ENCODE measurements at regions not wholly inside any gene's neighbourhood (a gene's known extent, or its start where the extent isn't known, plus 50 kb on each side); places are given as distances from the start of the nearest gene placed in this dataset.
A peak's percentile ranks its signal among the peaks of the same experiment; 100 is the strongest.

DNA sequence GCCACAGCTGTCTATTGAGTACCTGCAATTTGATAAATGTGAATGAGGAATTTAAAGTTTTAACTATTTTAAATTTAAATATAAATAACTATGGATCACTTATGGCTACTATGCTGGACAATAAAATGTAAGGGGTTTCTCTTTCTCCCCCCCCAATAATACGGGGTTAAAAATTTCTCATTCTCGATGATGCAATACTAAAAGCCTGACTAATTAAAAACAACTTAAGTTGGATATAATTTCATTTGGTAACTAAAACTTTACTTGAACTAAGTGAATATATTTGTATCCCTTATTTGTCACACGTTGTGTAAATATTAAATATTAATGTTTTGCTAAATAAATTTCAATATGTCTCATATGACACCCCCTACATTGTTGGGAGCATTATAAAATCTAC lies 297.3 kb downstream of the GRB14 start:
- DNase-seq: no peak
- intact Hi-C loops (cut with DNase I): no loop called here

DNA sequence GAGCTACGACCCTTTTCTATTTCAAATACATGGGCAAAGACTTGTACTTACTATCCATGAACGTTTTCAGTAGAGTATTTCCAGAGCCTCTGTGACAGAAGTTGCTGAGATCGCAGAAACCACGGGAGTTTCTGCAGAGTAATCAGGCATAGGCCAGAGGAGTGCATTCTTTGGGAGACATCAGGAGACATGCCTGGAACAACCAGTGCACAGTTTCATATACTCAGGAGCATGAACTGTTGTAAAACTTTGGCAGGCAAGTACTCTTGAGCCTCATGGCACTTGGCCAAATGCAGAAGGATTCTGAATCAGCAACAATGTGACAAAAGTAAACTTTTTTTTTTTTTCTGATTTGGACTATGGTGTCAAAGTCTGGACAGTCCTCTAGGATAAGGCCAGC lies 307.1 kb downstream of the GRB14 start:
- DNase-seq: peak in 3 of 42 donors; percentile 1 to 35 (median 2)
- intact Hi-C loops (cut with DNase I): no loop called here

DNA sequence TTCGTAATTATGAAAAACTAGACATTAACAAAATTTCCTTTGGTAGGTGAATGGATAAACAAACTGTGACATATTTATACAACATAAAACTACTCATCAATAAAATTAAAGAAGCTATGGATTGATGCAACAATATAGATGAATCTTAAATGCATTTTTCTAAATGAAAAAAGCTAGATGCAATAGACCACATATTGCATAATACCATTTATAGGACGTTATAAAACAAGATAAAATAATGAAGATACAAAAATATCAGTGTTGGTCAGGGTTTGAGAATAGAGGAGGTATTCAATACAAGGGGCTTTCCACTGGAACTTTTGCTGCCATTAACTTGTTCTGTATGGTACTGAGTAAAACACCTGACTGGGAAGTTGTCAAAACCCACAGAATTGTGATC lies 314.4 kb downstream of the GRB14 start:
- intact Hi-C loops (cut with DNase I): no loop called here

DNA sequence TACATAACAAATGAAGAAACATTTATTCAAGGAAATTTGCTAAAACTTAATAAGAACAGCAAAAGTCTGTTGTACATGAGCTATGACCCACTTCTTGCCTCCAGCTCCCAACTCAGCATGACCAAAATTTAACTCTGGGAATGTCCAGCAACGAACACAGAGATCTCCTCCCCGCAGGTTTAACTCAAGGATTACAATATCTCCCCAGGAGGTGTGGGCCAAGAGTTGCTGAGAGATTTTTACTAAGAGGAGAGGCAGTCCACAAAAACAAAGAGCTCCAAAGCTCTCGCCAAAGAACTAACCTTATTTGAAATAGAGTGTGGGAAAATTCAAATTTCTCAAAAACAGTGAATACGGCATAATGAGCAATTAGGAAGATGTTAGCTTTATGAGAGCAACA lies 318.5 kb downstream of the GRB14 start:
- intact Hi-C loops (cut with DNase I): no loop called here
- DNase-seq: no peak

More for the DNA sequence above, 314.4 kb downstream of the GRB14 start:
- DNase-seq: no peak

DNA sequence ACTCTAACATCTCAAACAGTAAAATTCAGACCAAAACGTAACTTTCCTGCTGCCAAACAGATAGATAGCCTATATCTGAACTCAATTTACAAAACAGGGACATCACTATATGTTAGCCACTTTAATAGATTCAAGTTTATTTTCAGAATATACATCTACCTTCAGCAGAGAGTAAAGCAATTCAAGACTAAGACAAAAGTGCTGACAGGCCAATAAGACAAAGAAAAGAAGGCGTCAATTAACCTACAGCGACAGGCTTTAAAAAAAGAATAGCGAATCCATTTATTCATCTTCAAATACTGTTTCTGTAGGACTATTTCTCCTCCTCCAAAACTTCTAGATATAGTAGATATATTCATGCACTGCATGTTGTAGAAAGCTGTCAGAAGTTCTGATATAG lies 333.0 kb downstream of the GRB14 start:
- intact Hi-C loops (cut with DNase I): no loop called here
- DNase-seq: no peak

DNA sequence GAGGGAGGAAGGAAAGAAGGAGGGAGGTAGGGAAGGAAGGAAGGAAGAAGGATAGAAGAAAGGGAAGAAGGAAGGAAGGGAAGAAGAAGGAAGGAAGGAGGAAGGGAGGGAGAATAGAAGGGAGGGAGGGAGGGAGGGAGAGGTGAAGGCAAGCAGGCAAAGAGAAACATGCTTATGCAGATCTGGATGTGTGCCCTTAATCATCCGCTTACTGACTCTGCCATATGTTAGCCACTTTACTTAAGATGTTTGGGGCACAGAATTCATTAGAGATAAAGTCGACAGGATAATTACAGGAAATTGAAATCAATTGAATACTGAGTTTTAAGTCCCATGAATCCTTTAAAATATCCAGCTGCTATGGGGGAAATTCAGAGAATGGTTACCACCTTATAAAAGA lies 334.2 kb downstream of the GRB14 start:
- no peak for DNase-seq
- intact Hi-C loops (cut with DNase I): no loop called here

DNA sequence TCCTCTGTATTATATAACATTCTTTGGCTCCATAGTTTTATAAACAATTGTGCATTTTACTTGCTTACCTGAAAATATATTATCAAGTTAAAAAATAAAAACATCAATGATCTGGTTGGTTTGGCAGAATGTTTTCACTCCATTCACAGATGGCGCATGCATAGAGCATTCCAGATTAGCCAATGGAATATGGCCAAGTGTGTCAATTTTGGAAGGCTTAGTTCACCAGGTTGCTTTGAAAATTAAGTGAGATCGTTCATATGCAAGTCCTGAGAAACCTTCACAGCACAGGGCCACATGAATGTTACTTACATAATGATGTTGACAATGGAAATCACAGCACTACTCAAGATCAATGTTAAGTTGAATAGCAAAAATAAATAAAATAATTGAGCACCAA lies 335.7 kb downstream of the GRB14 start:
- no peak for DNase-seq
- intact Hi-C loops (cut with DNase I): no loop called here

DNA sequence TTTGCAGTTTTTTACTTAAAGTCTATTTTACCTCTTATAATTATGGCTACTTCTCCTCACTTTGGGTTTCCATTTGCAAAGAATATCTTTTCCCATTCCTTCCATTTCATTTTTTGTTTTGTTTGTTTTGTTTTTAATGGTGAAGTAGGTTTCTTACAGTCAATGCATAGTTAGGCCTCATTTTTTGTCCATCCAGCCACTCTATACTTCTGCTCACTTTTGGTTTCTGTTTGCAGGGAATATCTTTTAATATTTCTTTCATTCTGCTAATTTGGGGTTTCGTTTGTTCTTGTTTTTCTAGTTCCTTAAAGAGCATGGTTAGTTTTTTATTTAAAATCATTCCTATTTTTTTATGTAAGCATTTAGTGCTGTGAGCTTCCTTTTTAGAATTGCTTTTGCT lies 339.4 kb downstream of the GRB14 start:
- no peak for DNase-seq
- intact Hi-C loops (cut with DNase I): no loop called here

GRCh38 chr2:164275659-164276058 lies 345.6 kb downstream of the GRB14 start:
- DNase-seq: no peak
- intact Hi-C loops (cut with DNase I): no loop called here

DNA sequence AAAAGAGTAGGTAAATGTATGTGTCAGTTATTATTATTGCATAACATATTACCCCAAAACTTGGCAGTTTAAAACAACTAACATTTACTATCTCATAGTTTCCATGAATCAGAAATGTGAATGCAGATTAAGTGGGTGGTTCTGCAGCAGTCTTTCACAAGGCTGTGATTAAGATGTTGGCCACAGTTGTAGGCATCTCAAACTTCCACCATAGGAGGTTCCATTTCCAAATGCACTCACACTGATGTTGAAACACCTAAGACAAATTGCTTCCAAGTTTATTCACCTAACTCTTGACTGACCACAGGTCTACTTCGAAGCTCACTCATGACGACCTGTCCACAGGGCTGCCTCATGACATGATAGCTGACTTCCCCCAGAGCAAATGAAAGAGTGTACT lies 360.8 kb downstream of the GRB14 start:
- no peak for DNase-seq
- intact Hi-C loops (cut with DNase I): no loop called here

DNA sequence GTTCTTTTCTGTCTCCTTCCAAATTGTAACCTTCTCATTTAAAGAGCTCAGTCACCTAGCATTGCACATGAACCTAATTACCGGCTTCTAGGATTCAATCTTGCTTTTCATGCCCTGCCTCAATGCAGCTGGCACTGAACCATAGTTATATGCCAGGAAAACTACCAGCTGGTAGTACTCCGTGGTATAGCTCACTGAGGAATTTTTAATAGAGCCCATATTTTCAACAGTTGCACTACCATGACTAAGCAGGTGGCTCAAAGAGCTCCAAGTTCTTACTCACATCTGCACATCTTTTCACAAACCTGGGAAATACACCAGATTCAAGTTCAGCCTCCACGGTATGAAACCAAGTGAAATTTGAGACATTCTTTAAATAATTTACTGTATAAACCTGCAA lies 363.5 kb downstream of the GRB14 start:
- intact Hi-C loops (cut with DNase I): no loop called here
- DNase-seq: no peak

GRCh38 chr2:164252568-164253287 lies 368.6 kb downstream of the GRB14 start:
- intact Hi-C loops (cut with DNase I): no loop called here
- DNase-seq: no peak

GRCh38 chr2:164243315-164243714 lies 378.0 kb downstream of the GRB14 start:
- intact Hi-C loops (cut with DNase I): no loop called here
- DNase-seq: no peak

DNA sequence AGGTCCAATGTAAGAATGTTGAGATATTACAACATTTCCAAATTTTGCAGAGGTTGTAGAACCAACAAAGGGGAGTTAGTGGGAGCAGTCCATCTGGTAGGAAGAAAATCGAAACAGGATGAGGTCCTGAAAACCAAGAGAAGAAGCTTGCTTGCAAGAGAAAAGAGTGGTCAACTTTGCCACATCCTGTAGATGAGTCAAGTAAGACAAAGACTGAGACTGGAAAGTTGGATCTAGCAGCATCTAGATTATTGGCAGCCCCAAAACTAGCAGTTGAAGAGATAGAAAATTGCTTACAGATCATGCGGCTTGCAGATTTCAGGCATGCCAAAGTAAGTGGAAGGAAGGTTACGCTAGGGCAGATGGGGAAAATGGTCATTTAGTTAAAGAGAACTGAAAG lies 378.9 kb downstream of the GRB14 start:
- no peak for DNase-seq
- intact Hi-C loops (cut with DNase I): no loop called here

GRCh38 chr2:164234074-164234473 lies 387.2 kb downstream of the GRB14 start:
- no peak for DNase-seq
- intact Hi-C loops (cut with DNase I): no loop called here

DNA sequence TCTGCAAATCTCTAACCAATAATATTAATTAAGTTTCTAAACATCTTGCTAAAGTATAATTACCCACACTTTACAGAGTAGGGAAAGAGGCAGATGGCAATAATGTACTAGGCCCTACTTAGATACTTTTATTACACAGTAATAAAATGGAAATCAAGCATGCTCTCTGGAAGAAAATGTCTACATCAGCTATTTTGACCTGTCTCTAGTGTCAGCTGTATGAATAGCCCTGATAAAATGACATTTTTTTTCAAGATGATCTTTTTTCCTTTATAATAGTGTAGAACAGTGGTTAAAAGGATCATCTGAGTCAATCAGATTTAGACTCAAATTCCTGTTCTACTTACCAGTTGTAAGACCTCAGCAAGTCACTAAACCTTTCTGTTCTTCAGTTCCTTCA lies 397.3 kb downstream of the GRB14 start:
- DNase-seq: no peak
- intact Hi-C loops (cut with DNase I): no loop called here

DNA sequence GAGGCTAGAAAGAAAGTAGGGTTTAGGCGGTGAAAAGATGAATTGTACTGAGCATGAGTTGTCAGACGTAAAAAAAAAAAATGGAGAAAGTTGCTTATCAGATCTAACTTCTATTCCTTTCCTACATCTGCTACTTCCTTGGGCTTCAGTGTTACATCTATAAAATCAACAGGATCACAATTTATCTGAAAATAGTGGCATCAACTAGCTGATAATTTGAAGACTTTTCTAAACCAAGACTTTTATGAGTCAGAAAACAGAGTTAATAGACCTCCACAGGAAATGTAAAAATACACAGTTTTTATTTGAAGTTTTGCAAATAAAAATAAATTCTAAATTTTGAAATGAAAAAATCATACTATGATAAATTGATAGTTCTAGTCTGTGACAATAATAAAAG lies 399.8 kb downstream of the GRB14 start:
- no peak for DNase-seq
- intact Hi-C loops (cut with DNase I): no loop called here

DNA sequence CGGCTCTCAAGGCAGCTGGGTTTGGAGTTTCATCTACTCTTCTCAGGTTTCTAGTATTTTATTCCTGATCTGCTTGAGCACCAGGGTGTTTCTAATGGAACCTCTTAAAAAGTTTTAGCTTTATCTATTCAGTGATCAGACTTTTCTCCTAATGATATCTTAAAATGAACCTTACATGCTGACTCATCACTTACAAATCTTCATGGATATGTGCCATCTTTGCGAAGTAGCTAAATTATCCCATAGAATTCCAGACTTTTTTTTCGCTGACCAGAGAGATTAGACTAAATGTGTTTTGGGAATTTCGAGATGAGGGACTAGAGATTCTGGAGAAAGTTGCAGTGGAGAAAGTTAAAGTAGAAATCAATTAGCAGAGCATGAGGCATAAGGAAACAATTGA lies 401.0 kb downstream of the GRB14 start:
- intact Hi-C loops (cut with DNase I): no loop called here
- DNase-seq: no peak

DNA sequence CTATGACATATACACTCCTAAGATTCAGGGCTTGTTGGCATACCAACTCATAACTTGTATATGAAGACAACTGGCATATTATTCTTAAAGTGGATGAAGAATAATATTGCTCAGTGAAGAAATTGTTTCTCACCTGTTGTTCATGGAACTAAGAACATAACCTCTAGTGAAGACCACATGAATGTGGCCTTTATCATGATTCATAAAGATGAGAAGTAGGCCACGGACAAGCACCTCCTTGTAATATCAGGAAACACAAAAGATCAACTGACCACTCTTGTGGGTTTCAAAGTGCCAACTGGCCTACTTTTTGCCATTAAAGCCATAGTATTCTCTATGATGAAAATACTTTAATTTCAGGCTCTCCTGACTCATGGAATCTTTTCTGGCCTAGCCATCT lies 407.4 kb downstream of the GRB14 start:
- intact Hi-C loops (cut with DNase I): no loop called here
- DNase-seq: no peak

DNA sequence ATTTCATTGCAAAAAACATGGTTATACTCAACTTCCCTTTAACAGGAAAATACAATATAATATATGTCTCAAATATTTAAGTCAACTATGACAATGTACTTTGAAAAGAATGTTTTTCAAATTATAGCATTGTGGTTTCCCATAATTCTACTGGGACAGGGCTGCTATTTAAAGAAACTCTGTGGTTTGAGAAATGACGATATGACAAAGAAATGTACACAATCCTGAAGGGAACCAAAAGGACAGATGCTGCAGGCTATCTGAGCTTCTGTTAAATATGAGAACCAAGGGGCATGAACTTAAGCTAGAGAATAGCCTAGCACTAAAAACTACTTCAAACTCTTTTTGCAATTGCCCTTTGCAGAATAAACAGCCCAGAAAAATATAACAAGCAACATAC lies 415.9 kb downstream of the GRB14 start:
- intact Hi-C loops (cut with DNase I): no loop called here
- no peak for DNase-seq

- DNase-seq: no peak
Measured at GRCh38 chr2:164203131-164203530, 418.2 kb downstream of the GRB14 start.

GRCh38 chr2:164198256-164198655 lies 423.0 kb downstream of the GRB14 start:
- DNase-seq: no peak
- intact Hi-C loops (cut with DNase I): no loop called here

More at GRCh38 chr2:164203131-164203530, 418.2 kb downstream of the GRB14 start:
- intact Hi-C loops (cut with DNase I): no loop called here

Data from head of caudate nucleus (tissue), 42 donors.